Endothelial cell (in vitro differentiated cells): ENCODE measurements at regions not wholly inside any gene's neighbourhood (a gene's known extent, or its start where the extent isn't known, plus 50 kb on each side); places are given as distances from the start of the nearest gene placed in this dataset.

Experiments
- DNase-seq: peaks from one replicate; pipeline ENCODE4 v3.0.0; 2021; ENCODE audit warnings: low spot score
- H3K27ac Mint-ChIP-seq: one replicate; pipeline ENCODE4 v1.8.0; 2021; ENCODE audit warnings: mixed read lengths, inconsistent platforms; ENCODE audit not compliant: unreplicated experiment
- H3K27me3 Mint-ChIP-seq: one replicate; pipeline ENCODE4 v1.8.0; 2021; ENCODE audit warnings: mild to moderate bottlenecking, moderate library complexity, mixed read lengths, inconsistent platforms; ENCODE audit not compliant: unreplicated experiment
- H3K36me3 Mint-ChIP-seq: one replicate; pipeline ENCODE4 v1.8.0; 2021; ENCODE audit warnings: mild to moderate bottlenecking, low read depth, mixed read lengths, inconsistent platforms; ENCODE audit not compliant: unreplicated experiment
- H3K4me1 Mint-ChIP-seq: one replicate; pipeline ENCODE4 v1.8.0; 2021; ENCODE audit warnings: mild to moderate bottlenecking, mixed read lengths, inconsistent platforms; ENCODE audit not compliant: unreplicated experiment
- H3K4me3 Mint-ChIP-seq: one replicate; pipeline ENCODE4 v1.8.0; 2021; ENCODE audit warnings: mild to moderate bottlenecking, mixed read lengths, inconsistent platforms; ENCODE audit not compliant: unreplicated experiment
- H3K9me3 Mint-ChIP-seq: one replicate; pipeline ENCODE4 v1.8.0; 2021; ENCODE audit warnings: mixed read lengths, inconsistent platforms; ENCODE audit not compliant: unreplicated experiment
- CTCF ChIP-seq: fragments of 200-600 bp; sonication (generic); IDR thresholded peaks from one replicate; pipeline ENCODE4 v1.5.0; 2021; ENCODE audit warnings: antibody characterized with exemption; ENCODE audit not compliant: unreplicated experiment

GRCh38 chr12:89103831-89104230 lies 248.5 kb downstream of the DUSP6 start:
- H3K27me3 Mint-ChIP-seq: no peaks in the 10 kb centered on the region
- H3K9me3 Mint-ChIP-seq: no peaks in the 10 kb centered on the region
- no peak for DNase-seq
- H3K36me3 Mint-ChIP-seq: no peaks in the 10 kb centered on the region
- peaks cover 27% of the 10 kb centered on the region for H3K4me1 Mint-ChIP-seq
- TF ChIP-seq CTCF: no peak
- H3K27ac Mint-ChIP-seq: no peak overlapping the region
- no peak overlapping the region for H3K4me3 Mint-ChIP-seq

GRCh38 chr12:89101440-89101839 lies 250.9 kb downstream of the DUSP6 start:
- H3K4me1 Mint-ChIP-seq: peaks cover 36% of the 10 kb centered on the region

GRCh38 chr12:89098441-89099112 lies 253.7 kb downstream of the DUSP6 start:
- Mint-ChIP-seq H3K4me1 (peaks cover 36% of the 10 kb centered on the region), H3K27me3 (no peaks in the 10 kb centered on the region), H3K36me3 (no peaks in the 10 kb centered on the region), H3K9me3 (no peaks in the 10 kb centered on the region), H3K27ac (no peak overlapping the region), H3K4me3 (no peak overlapping the region)
- no peak for TF ChIP-seq CTCF
- peak; percentile 7 for DNase-seq

More at GRCh38 chr12:89101440-89101839, 250.9 kb downstream of the DUSP6 start:
- DNase-seq: no peak
- no peak for TF ChIP-seq CTCF
- no peaks in the 10 kb centered on the region for H3K9me3 Mint-ChIP-seq
- H3K27ac Mint-ChIP-seq: peak overlapping the region; percentile 21
- no peak overlapping the region for H3K4me3 Mint-ChIP-seq
- no peaks in the 10 kb centered on the region for H3K36me3 Mint-ChIP-seq
- H3K27me3 Mint-ChIP-seq: no peaks in the 10 kb centered on the region

GRCh38 chr12:89092297-89092696 lies 260.0 kb downstream of the DUSP6 start:
- no peak for DNase-seq
- Mint-ChIP-seq H3K9me3 (peaks cover 7% of the 10 kb centered on the region), H3K4me1 (peaks cover 10% of the 10 kb centered on the region)

More at GRCh38 chr12:89092297-89092696, 260.0 kb downstream of the DUSP6 start:
- Mint-ChIP-seq H3K4me3 (no peak overlapping the region), H3K36me3 (peaks cover 10% of the 10 kb centered on the region), H3K27me3 (peaks cover 2% of the 10 kb centered on the region), H3K27ac (no peak overlapping the region)
- TF ChIP-seq CTCF: no peak
